VCaP (cell line): ENCODE measurements at regions not wholly inside any gene's neighbourhood (a gene's known extent, or its start where the extent isn't known, plus 50 kb on each side); places are given as distances from the start of the nearest gene placed in this dataset.
"Not testable (repeated sequence)": the region's sequence is repeated elsewhere in the genome, so short reads cannot be mapped to it uniquely, and the experiment has no call there.

ENCODE experiments used
- H3K27ac ChIP-seq: fragments of 450-650 bp; 2 replicates; pipeline ENCODE4 v1.5.1; 2017

DNA sequence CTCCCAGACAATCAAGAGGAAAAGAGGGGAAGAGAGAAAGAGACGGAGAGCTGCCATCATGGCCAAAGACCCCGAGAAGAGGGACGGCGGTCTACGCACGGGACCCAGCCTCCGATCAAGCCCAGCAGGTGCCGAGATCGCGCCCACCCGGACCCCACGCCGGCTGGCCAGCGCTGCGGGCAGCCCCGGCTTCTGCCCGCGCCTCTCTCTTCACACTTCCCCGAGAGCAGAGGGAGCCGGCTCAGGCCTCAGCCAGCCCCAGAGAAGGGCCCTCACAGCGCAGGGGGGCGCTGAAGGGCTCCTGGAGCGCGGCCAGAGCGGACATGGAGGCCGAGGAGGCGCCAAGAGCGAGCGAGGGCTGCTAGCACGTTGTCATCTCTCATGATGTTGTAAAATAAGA, 613.7 kb downstream of the TUBA3C start:
- not testable (repeated sequence) for H3K27ac ChIP-seq
